Gastroesophageal sphincter (tissue), 4 donors: ENCODE measurements at regions not wholly inside any gene's neighbourhood (a gene's known extent, or its start where the extent isn't known, plus 50 kb on each side); places are given as distances from the start of the nearest gene placed in this dataset.

Source experiments
- ATAC-seq: fragments of 150-250 bp; one replicate; pipeline ENCODE4 v1.9.1; 2016; ENCODE audit warnings: mild to moderate bottlenecking, moderate library complexity
- H3K27ac ChIP-seq, 4 donors: fragments of 200-600 bp; sonication (generic) in 3 of 4; 1 replicate in 3 of 4; 2 replicates in 1 of 4; pipeline ENCODE4 v1.5.1; 2016 to 2019
- H3K27me3 ChIP-seq: fragments of 200-600 bp; sonication (generic); one replicate; pipeline ENCODE4 v1.5.1; 2019
- H3K36me3 ChIP-seq, 2 donors: fragments of 200-600 bp; sonication (generic); one replicate each; pipeline ENCODE4 v1.5.1; 2019; ENCODE audit warnings: control low read depth in 1 of 2
- H3K4me1 ChIP-seq, 3 donors: fragments of 200-600 bp; sonication (generic); 1 replicate in 2 of 3; 2 replicates in 1 of 3; pipeline ENCODE4 v1.5.1; 2016 to 2019; ENCODE audit warnings: control low read depth in 2 of 3
- H3K4me3 ChIP-seq, 2 donors: fragments of 200-600 bp; sonication (generic); one replicate each; pipeline ENCODE4 v1.5.1; 2019; ENCODE audit warnings: mild to moderate bottlenecking in 1 of 2, moderate library complexity in 1 of 2
- H3K9me3 ChIP-seq, 3 donors: fragments of 200-600 bp; sonication (generic); one replicate each; pipeline ENCODE4 v1.5.1; 2017 to 2019; ENCODE audit warnings: control low read depth in 2 of 3
- CTCF ChIP-seq, 4 experiments: fragments of 200-600 bp in 2 of 4; fragments of 450-650 bp in 2 of 4; sonication (generic) in 1 of 4; IDR thresholded peaks; one replicate each; pipeline ENCODE4 v1.5.1; 2017 to 2019; ENCODE audit warnings: antibody characterized with exemption in 4 of 4, mild to moderate bottlenecking in 2 of 4, moderate library complexity in 2 of 4
- EP300 ChIP-seq: sonication (generic); formaldehyde crosslinking; IDR thresholded peaks from one replicate; pipeline ENCODE4 v1.6.1; 2017; ENCODE audit warnings: antibody characterized with exemption, mild to moderate bottlenecking
- POLR2A ChIP-seq, 2 donors: fragments of 450-650 bp; IDR thresholded peaks; one replicate each; pipeline ENCODE4 v1.6.1; 2017; ENCODE audit warnings: antibody characterized with exemption in 2 of 2, mild to moderate bottlenecking in 2 of 2, moderate library complexity in 1 of 2
- POLR2AphosphoS5 ChIP-seq: sonication (generic); formaldehyde crosslinking; IDR thresholded peaks from one replicate; pipeline ENCODE4 v1.6.1; 2017; ENCODE audit warnings: antibody characterized with exemption
- WGBS, 2 donors: methylation state at CpG; one replicate each; pipeline ENCODE4 v1.1.5; 2018; ENCODE audit warnings: low coverage in 1 of 2; 5-methylcytosine and 5-hydroxymethylcytosine counted together

- H3K36me3 ChIP-seq = no peaks in the 10 kb centered on the region
- 93 to 95% methylated on average over 2 of the region's 2 CpGs for WGBS, 2 donors
- no peak overlapping the region for H3K27ac ChIP-seq
- no peak for ATAC-seq
- TF ChIP-seq POLR2A (IDR thresholded peaks at IDR 0.05) (no peak), POLR2AphosphoS5 (no peak), EP300 (no peak), CTCF (IDR thresholded peaks at IDR 0.05) (no peak)
- H3K27me3 ChIP-seq = no peaks in the 10 kb centered on the region
- H3K4me3 ChIP-seq = no peak overlapping the region
- H3K4me1 ChIP-seq = no peaks in the 10 kb centered on the region
- peaks cover 0 to 7% (median 0%) of the 10 kb centered on the region in 3 donors for H3K9me3 ChIP-seq
Measured at GRCh38 chr3:56962922-56963321, 97.5 kb upstream of the SPATA12 start.

GRCh38 chr3:56962206-56962605 lies 98.3 kb upstream of the SPATA12 start:
- H3K9me3 ChIP-seq = peaks cover 0 to 7% (median 0%) of the 10 kb centered on the region in 3 donors
- peaks cover 0 to 5% of the 10 kb centered on the region in 2 donors for H3K36me3 ChIP-seq
- H3K27me3 ChIP-seq = no peaks in the 10 kb centered on the region
- ATAC-seq = no peak
- H3K4me3 ChIP-seq = no peak overlapping the region
- no peaks in the 10 kb centered on the region for H3K4me1 ChIP-seq
- WGBS, 2 donors = 60 to 94% methylated on average over 1 to 3 of the region's 3 CpGs
- no peak for TF ChIP-seq CTCF (IDR thresholded peaks at IDR 0.05)
- TF ChIP-seq POLR2A (IDR thresholded peaks at IDR 0.05) = no peak
- TF ChIP-seq EP300 = no peak
- no peak for TF ChIP-seq POLR2AphosphoS5
- H3K27ac ChIP-seq = no peak overlapping the region

- peaks cover 0 to 5% (median 0%) of the 10 kb centered on the region in 3 donors for H3K4me1 ChIP-seq
- peaks cover 0 to 7% (median 0%) of the 10 kb centered on the region in 3 donors for H3K9me3 ChIP-seq
- H3K27me3 ChIP-seq = no peaks in the 10 kb centered on the region
- TF ChIP-seq EP300 (no peak), POLR2A (IDR thresholded peaks at IDR 0.05) (no peak), POLR2AphosphoS5 (no peak), CTCF (IDR thresholded peaks at IDR 0.05) (no peak)
- peaks cover 0 to 5% of the 10 kb centered on the region in 2 donors for H3K36me3 ChIP-seq
- WGBS, 2 donors = 81 to 100% methylated on average over 2 to 6 of the region's 6 CpGs
- H3K4me3 ChIP-seq = no peak overlapping the region
- no peak for ATAC-seq
- H3K27ac ChIP-seq = no peak overlapping the region
Measured at GRCh38 chr3:56960234-56960917, 100.1 kb upstream of the SPATA12 start.

GRCh38 chr3:56958879-56959278 lies 101.6 kb upstream of the SPATA12 start:
- no peak overlapping the region for H3K4me3 ChIP-seq
- H3K4me1 ChIP-seq = peaks cover 0 to 5% (median 0%) of the 10 kb centered on the region in 3 donors
- no peaks in the 10 kb centered on the region for H3K9me3 ChIP-seq
- ATAC-seq = no peak
- TF ChIP-seq EP300 = no peak
- TF ChIP-seq POLR2AphosphoS5 = no peak
- TF ChIP-seq CTCF (IDR thresholded peaks at IDR 0.05) = no peak
- no peak for TF ChIP-seq POLR2A (IDR thresholded peaks at IDR 0.05)
- no peak overlapping the region for H3K27ac ChIP-seq
- WGBS, 2 donors = 80% methylated on average over 1 of the region's 2 CpGs; no CpG with 5 or more reads in 1 of the 2 donors
- H3K27me3 ChIP-seq = no peaks in the 10 kb centered on the region
- peaks cover 0 to 5% of the 10 kb centered on the region in 2 donors for H3K36me3 ChIP-seq

GRCh38 chr3:56957522-56957921 lies 102.9 kb upstream of the SPATA12 start:
- Histone ChIP-seq H3K27me3 (no peaks in the 10 kb centered on the region), H3K9me3 (no peaks in the 10 kb centered on the region), H3K4me1 (peaks cover 0 to 5% (median 0%) of the 10 kb centered on the region in 3 donors), H3K27ac (no peak overlapping the region), H3K4me3 (no peak overlapping the region), H3K36me3 (peaks cover 0 to 5% of the 10 kb centered on the region in 2 donors)
- 94 to 100% methylated on average over 1 to 2 of the region's 2 CpGs for WGBS, 2 donors
- TF ChIP-seq EP300 = no peak
- TF ChIP-seq POLR2A (IDR thresholded peaks at IDR 0.05) = no peak
- no peak for TF ChIP-seq POLR2AphosphoS5
- no peak for TF ChIP-seq CTCF (IDR thresholded peaks at IDR 0.05)
- ATAC-seq = no peak
